GM19238 (cell line): ENCODE measurements at regions not wholly inside any gene's neighbourhood (a gene's known extent, or its start where the extent isn't known, plus 50 kb on each side); places are given as distances from the start of the nearest gene placed in this dataset.
"Not testable (repeated sequence)": the region's sequence is repeated elsewhere in the genome, so short reads cannot be mapped to it uniquely, and the experiment has no call there.

ENCODE experiments used
- DNase-seq: peaks from one replicate; pipeline ENCODE4 v3.0.0; 2011; ENCODE audit warnings: low spot score; ENCODE audit not compliant: insufficient read length

DNA sequence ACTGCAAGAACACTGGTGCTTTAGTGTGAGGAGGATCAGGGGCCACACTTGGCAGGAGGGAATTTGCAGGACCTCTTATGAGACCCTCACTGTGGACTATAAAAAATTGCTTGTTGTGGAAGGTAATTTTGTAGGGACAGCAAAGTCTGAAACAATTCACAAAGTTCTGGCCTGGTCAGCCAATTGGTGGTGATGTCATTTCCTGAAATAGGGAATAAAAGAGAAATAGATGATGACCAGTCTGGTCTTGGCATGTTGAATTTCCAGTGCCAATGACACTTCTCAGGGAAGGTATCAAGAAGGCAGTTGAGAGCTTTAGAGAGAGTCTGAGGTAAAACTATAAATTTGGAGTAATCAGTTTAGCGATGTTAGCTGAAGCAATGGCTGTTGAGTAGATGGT is 129.3 kb upstream of the LMNTD1 start:
- DNase-seq, result no peak

DNA sequence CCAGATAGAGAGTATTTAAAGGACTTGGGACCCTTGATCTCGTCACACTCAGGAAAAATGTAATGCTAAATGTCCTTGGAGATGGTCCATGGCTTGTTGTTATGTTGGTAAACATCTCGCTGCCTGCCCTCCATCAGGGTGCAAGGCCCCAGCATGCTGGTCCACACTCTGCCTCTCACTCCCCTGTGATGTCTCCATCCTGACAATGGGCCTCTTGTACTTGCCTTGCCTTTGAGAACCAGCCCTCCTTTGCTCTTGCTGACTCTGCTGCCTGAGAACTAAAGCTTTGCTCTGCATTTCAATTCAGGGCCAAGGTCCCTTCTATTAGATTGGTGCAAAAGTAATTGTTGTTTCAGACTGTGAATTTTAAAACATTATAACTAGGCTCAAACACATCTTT is 131.0 kb upstream of the LMNTD1 start:
- no peak for DNase-seq

DNA sequence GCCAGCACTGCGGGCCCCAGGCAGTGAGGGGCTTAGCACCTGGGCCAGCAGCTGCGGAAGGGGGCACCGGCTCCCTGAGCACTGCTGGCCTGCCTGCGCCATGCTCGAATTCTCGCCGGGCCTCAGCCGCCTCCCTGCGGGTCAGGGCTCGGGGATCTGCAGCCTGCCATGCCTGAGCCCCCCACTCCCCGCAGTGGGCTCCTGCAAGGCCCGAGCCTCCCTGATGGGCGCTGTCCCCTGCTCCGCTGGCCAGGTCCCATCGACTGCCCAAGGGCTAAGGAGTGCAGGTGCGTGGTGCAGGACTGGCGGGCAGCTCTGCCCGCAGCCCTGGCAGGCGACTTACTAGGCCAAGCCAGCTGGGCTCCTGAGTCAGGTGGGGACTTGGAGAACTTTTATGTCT is 133.3 kb upstream of the LMNTD1 start:
- DNase-seq, result no peak

DNA sequence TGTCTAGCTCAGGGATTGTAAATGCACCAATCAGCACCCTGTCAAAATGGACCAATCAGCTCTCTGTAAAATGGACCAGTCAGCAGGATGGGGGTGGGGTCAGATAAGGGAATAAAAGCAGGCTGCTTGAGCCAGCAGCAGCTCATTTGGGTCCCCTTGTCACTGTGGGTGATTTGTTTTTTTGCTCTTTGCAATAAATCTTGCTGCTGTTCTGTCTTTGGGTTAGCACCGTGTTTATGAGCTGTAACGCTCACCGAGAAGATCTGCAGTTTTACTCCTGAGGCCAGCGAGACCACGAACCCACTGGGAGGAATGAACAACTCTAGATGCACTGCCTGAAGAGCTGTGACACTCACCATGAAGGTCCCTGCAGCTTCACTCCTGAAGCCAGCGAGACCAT is 134.1 kb upstream of the LMNTD1 start:
- no peak for DNase-seq

DNA sequence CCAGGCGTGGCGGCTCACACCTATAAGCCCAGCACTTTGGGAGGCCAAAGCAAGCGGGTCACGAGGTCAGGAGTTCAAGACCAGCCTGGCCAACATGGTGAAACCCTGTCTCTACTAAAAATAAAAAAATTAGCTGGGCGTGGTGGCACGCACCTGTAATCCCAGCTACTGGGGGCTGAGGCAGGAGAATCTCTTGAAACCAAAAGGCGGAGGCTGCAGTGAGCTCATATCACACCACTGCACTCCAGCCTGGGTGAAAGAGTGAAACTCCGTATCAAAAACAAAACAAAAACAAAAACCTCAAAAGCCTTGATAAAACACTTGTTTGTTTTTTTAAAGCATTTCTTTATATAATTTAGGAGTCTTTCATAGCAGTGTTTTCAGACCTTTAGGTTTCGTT is 135.8 kb upstream of the LMNTD1 start:
- not testable (repeated sequence) for DNase-seq

DNA sequence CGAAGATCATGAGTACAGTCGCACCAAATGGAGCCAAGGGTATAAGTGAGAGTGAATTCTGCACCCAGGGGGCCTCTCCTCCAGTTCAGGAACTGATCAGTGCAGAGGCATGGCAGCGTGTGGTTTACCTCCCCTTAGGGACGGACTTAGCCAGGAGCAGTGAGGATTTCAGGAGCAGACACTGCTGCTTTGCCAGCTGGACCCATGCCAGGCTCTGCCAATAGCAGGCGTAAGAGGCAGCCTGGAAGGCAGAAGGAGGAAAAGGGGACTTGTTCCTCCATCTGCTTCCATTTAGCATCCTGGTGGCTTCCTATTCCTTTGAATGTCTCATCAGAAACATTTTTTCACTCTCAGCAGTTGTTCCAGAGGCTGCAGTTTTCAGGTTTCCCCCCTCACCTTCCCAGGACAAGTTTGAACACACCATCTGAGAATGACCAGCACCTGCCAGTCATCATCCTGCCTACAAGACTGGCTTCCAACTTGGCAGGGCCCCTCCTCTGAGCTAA is 137.0 kb upstream of the LMNTD1 start:
- DNase-seq, result no peak

DNA sequence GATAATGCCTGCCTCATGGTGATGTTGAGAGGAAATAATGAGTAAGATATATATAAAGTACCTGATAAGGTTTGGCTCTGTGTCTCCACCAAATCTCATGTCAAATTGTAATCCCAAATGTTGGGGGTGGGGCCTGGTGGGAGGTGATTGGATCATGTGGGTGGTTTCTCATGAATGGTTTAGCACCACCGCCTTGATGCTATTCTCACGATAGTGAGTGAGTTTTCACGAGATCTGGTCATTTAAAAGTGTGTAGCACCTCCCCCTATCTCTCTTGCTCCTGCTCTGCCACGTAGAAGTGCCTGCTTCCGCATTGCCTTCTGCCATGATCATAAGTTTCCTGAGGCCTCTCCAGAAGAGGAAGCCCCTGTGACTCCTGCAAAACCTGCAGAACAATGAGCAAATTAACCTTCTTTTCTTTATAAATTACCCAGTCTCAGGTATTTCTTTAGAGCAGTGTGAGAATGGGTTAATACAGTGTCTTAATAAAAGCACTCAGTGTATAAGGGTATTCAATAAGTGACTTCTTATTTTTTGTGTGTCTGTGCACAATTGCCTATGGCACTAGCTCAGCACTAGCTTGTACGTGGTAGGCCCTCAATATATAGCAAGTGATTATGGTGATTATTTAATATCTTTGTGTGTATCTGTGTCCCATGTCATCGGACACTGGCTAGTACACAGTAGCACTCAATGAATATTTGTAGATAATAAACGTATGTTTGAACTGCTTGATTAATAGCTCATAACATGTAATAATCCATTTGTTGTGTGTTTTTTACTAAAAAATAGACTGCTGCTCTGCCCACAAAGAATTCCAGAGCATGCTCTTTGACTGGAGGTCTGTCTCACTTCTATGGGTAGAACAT is 138.1 kb upstream of the LMNTD1 start:
- DNase-seq, result no peak

DNA sequence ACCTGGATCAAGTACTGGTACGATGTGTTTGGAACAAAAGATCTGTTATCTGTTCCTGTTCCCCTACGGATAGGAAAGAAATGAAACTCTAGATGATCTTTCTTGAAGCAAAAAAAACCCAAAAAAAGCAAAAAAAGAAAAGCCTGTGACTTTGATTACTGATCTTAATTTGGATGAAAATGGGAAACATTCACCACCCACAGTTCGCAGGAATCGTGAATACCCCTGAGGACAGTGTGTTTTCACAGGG is 138.7 kb upstream of the LMNTD1 start:
- DNase-seq, result no peak

DNA sequence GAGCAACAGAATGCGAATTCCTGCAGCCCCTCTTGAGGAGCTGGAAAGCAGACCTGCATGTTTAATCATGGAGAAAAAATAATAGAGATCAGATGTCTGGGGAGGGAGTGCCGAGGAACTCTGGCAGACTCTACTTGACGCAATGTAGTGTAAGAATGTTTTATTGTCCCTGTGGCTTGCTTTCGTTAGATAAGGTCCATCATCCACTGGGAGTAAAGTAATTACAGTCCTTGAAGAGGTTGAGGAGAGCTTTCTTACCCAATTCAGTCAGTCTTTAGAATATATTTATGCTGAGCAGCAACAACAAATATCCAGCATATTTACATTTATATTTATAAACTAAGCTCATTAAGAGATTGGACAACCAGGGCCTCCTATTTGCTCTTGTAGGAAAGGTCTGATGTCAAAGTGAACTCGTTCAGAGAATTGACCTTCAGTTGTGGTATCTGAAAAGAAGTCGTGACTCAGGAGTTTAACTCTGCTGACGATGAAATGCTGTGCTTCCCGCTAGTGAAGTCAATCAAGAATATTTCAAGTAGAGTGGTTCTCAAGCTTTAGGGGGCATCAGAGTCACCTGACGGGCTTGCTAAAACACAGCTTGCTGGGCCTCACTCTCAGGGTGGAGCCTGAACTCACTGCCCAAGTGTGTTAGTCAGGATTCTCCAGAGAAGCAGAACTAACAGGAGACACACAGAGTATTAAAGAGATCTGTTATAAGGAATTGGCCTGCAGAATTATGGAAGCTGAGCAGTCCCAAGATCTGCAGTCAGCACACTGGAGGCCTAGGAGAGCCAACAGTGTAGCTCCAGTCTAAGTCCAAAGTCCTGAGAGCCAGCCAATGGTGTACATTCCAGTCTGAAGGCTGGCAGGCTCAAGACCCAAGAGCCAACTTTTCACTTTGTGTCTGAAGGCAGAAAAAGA is 139.3 kb upstream of the LMNTD1 start:
- no peak for DNase-seq

DNA sequence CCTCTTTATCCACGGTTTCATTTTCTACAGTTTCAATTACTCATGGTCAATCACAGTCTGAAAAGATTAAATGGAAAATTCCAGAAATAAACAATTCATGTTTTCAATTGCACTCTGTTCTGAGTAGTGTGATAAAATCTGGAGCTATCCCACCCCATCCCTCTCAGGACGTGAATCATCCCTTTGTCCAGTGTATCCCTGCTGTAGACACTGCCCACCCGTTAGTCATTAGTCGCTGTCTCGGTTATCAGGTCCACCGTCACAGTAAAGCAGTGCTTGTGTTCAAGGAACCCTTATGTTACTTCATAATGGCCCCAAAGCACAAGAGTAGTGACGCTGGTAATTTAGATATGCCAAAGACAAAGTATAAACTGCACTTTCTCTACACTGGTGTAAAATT is 141.0 kb upstream of the LMNTD1 start:
- no peak for DNase-seq

DNA sequence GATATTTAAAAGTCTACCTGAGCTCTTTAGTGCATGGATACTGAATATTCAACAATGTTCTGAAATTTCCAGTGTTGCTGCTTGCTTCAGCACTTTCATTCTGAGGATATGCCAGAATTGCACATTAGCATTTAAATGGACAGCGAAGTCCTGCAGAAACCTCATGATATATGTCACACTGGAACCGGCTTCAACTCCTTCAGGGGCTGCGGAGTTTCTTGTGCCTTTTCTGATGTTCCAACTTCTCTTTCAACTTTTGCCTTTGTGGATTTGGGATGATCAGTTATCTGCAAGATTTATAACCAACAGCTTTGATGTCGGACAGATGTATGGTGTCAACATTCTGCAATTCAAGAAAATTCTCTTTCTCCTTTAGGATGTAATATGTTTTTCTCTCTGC is 142.5 kb upstream of the LMNTD1 start:
- no peak for DNase-seq

DNA sequence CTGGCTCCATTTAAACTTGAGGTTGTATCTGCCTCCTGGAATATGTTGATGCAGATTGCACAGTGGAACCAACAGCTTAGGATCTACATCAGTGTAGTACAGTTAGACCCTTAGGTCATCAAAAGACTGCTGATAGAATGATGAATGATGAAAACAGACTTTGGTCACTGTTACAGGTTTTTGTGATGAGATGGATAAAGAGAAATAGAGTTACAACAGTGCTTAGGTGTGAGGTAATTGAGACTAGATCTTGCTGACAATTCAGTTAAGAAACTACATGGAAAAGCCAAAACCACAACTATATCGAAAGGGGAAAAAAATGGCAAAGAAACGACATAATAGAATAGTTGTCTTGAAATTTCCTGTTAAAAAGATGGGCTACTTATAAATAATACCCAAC is 145.7 kb upstream of the LMNTD1 start:
- DNase-seq, result no peak

DNA sequence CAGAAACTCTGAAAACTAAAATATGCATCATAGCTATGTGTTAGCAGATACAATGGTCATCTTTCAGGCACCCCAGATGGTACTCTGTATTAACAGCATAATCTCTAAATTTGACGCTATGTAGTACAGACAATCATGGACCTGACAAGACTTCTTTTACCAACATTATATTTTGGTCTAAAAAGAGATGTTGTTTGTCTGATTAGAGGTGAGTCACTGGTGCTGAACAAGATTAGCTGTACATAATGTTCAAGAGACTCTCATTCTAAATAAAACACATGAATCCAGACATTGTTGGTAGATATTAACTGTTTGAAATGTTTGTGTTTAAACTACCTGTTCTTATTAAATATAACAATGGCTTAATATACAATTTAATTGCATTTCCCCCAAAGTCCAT is 146.4 kb upstream of the LMNTD1 start:
- no peak for DNase-seq

DNA sequence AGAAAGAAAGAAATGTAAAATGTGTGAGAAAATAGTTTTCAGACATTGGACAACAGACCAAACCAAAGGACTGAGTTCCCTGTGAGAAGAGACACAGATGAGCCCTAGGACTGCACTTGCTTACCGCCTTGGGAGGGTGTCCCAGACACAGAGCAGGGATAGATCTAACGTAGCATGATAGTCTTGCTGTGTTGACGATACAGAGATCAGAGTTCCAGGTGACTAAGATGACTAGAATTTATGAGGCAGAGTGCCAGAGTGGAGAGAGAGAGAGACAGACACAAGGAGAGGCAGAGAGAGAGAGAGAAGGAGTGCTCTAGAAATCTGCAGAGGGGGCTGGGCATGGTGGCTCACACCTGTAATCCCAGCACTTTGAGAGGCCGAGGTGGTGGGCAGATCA is 148.2 kb upstream of the LMNTD1 start:
- no peak for DNase-seq

DNA sequence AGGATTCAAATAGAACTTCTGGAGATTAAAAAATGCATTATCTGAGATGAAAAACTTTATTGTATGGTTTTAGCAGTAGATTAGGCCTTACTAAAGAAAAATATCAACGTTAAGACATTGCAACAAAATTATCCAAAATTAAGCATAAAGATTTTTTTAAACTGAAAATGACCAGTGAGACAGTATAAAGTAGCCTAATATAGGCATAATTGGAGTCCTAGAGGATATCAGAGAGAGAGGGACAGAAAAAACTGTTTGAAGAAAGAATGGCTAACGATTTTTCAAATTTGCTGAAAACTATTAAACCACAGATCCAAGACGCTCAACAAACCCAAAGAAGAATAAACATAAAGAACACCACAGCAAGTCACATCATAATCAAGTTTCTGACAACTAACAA is 149.5 kb upstream of the LMNTD1 start:
- no peak for DNase-seq

DNA sequence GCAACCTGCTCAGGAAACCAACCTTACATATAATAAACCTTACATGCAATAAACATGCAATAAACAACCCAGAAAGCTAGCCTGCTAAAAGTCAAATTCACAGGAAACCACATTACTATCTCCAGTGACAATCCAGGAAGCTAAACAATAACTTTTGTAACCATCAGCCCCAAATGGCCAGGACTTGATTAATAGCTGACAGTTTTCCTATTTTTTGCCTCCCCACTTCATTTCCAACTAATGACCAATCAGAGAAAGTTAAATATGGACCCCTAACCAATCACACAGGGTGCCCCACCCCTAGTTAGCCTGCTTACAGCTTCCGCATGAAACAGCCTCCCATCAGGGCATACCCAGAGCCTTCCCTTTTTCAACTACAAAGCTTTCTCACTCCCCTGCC is 152.2 kb upstream of the LMNTD1 start:
- DNase-seq, result no peak

DNA sequence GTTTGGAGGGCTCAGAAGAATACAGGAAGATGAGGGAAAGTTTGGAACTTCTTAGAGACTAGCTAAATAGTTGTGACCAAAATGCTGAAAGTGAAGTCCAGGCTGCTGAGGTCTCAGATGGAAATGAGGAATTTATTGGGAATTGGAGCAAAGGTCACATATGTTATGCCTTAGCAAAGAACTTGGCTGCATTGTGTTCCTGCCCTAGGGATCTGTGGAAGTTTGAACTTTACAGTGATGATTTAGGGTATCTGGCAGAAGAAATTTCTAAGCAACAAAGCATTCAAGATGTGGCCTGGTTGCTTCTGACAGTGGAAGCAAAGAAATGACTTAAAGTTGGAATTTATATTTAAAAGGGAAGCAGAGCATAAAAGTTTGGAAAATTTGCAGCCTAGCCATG is 153.6 kb upstream of the LMNTD1 start:
- not testable (repeated sequence) for DNase-seq

DNA sequence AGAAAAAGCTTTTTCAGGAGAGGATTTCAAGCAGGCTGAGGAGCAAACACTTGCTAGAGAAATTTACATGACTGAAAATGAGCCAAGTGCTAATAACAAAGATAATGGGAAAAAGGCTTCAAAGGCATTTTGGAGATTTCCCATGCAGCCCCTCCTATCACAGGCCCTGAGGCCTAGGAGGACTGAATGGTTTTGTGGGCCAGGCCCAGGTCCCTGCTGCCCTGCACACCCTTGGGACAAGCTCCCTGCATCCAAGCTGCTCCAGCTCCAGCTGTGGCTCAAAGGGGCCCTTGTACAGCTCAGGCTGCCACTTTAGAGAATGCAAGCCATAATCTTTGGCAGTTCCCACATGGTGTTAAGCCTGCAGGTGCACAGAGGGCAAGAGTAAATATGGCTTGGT is 154.0 kb upstream of the LMNTD1 start:
- DNase-seq, result no peak

DNA sequence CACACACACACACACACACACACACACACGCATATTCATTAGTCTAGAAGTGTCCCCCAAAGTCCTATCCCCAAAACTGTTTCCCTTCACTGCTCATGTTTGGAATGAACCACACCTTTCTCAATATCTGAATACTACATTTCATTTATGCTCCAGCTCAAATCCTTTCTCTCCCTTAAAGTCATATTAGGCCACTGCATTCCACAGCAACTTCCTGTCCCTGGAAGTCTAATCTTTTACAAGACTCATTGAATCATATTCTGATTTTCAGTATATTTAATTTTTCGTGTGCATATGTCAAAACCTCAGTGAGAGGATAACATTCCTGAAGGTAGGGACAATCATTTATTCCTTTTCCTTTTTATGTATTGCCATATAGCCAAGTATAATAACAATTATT is 155.6 kb upstream of the LMNTD1 start:
- no peak for DNase-seq

DNA sequence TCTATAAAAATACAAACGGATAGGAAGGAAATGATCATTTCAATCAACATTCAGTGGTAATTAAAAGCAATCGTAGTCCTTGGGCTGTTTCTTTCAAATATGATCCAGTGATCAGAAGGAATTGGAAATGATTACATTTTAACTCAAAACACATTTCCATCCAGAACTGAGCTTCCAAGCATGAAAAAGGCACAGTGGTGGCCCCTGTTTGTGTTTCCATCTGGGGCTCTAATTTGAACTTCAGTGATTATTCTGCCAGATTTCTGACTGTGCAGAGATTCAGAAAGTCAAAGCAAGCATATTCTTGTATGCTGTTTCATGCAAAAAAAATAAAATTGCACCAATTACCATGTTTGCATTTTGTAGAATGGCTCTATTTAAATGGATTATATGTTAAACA is 157.0 kb upstream of the LMNTD1 start:
- DNase-seq, result no peak

DNA sequence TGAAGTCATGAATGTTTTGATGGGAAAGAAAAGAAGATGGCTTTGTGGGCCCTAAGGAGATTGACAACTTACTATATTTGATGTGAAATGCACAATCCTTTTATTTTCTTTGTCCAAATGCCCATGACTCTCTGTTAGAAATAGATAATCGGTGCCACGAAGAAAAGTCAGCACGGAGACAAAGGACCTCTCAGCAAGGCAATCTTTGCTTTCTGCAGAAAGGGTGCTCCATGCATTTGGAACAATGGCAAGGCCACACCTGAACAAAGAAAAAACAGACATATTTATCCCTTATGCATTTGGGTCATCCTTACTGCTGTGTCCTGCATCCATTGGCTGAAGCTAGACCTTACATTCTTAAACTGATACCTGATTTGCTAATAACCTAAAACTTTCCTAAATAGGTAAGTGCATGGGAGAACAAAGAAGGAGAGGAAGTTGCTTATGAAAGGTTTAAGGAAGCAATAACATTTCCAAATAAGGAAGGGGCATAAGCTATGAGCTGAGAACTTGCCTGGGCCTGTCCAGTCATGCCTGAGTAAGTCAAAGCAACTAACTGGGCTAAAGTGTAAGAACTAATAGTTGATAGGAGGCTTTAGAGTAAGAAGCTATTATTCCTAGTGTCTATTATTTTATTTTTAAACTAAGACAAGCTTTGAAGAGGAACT is 158.0 kb upstream of the LMNTD1 start:
- DNase-seq, result not testable (repeated sequence)

DNA sequence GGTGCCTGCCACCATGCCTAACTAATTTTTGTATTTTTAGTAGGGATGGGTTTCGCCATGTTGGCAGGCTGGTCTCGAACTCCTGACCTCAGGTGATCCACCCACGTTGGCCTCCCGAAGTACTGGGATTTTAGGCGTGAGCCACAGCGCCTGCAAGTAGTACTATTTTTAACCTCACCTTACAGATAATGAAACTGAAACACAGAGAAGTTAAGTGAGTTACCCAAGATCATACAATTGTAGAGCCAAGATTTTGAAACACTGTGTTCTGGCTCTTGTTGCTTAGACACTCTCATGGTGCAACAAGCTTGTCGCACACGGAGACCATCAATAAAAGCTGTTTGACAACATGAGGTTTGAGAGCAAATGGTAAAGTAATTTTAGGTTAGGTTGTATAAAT is 159.1 kb upstream of the LMNTD1 start:
- no peak for DNase-seq
